Ishikawa (cell line): ENCODE measurements at regions not wholly inside any gene's neighbourhood (a gene's known extent, or its start where the extent isn't known, plus 50 kb on each side); places are given as distances from the start of the nearest gene placed in this dataset.

Experiments used
- EP300 ChIP-seq: IDR thresholded peaks from 2 replicates; pipeline ENCODE4 v1.6.1; 2012; ENCODE audit warnings: borderline replicate concordance
- NFIC ChIP-seq: IDR thresholded peaks from 2 replicates; pipeline ENCODE4 v1.6.1; 2012

DNA sequence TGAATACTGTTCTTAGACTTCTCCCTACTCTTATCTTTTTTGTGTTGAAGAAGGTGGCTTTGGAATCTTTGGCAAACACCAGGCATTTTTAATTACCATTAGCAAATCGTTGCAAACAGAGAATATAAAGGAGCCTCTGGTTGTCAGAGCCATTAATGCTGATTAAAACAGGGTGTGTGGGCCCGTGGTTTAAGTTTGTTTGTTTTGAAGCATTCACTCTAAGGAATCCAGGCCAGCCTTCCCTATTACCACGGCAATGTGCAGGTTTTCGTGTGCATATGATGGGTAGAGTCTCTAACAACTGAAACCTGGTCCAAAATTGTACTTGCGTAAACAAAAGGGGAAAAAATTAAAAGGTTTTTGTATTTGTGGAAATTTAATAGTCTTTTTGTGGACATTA is 141.2 kb upstream of the GMNC start:
- TF ChIP-seq EP300 (no peak), NFIC (no peak)
